IMR-90 (cell line): ENCODE measurements at regions not wholly inside any gene's neighbourhood (a gene's known extent, or its start where the extent isn't known, plus 50 kb on each side); places are given as distances from the start of the nearest gene placed in this dataset.
A peak's percentile ranks its signal among the peaks of the same experiment; 100 is the strongest.

Experiments
- ATAC-seq: fragments of 200-7000 bp; cut with Tn5 transposase; 2 replicates; pipeline ENCODE4 v1.9.1; 2020; ENCODE audit warnings: low read depth, mild to moderate bottlenecking, moderate library complexity
- BruUV-seq: library from RNA; stranded (reverse); fragments of 400-500 nt; replicated peaks from 2 replicates; lab custom pipeline; 2021; lab: Mats Ljungman, UMichigan
- CTCF ChIA-PET: fragments of 300-600 bp; formaldehyde crosslinking; extraction: SDS; loops from one replicate; lab custom pipeline; 2021; ENCODE audit warnings: antibody characterized with exemption; lab: Yijun Ruan, JAX
- POLR2A ChIA-PET: fragments of 300-600 bp; sonication (Branson Sonifier 250); formaldehyde crosslinking; loops from one replicate; lab custom pipeline; 2022; ENCODE audit warnings: antibody characterized with exemption; ENCODE audit not compliant: unreplicated experiment; lab: Charles Lee
- DNase-seq: peaks from one replicate; pipeline ENCODE4 v3.0.0; 2013
- H2AFZ ChIP-seq: replicated peaks from 2 replicates; pipeline ENCODE3; 2013; ENCODE audit warnings: low read length, mild to moderate bottlenecking; ENCODE audit not compliant: poor library complexity
- H2AK5ac ChIP-seq: 2 replicates; pipeline ENCODE4 v1.6.1; 2013; ENCODE audit warnings: low read depth, low read length, inconsistent platforms
- H2AK9ac ChIP-seq: replicated peaks from 2 replicates; pipeline ENCODE3; 2013; ENCODE audit warnings: mild to moderate bottlenecking, low read depth, low read length, moderate library complexity; ENCODE audit not compliant: poor library complexity
- H2BK120ac ChIP-seq: 2 replicates; pipeline ENCODE4 v1.6.1; 2013; ENCODE audit warnings: low read depth, low read length, inconsistent platforms
- H2BK15ac ChIP-seq: 3 replicates; pipeline ENCODE4 v1.6.1; 2013; ENCODE audit warnings: low read depth, low read length, inconsistent platforms
- H2BK20ac ChIP-seq: 2 replicates; pipeline ENCODE4 v1.6.1; 2013; ENCODE audit warnings: low read depth, mild to moderate bottlenecking, inconsistent platforms, low read length, moderate library complexity
- H2BK5ac ChIP-seq: 2 replicates; pipeline ENCODE4 v1.6.1; 2013; ENCODE audit warnings: mild to moderate bottlenecking, low read depth, low read length, inconsistent platforms; ENCODE audit not compliant: poor library complexity, severe bottlenecking
- H3K14ac ChIP-seq: replicated peaks from 2 replicates; pipeline ENCODE4 v1.6.1; 2013; ENCODE audit warnings: low read depth, low read length, inconsistent platforms
- H3K18ac ChIP-seq: 2 replicates; pipeline ENCODE4 v1.6.1; 2013; ENCODE audit warnings: low read depth, low read length, control low read depth
- H3K23ac ChIP-seq: 2 replicates; pipeline ENCODE4 v1.6.1; 2013; ENCODE audit warnings: low read depth, low read length, inconsistent platforms
- H3K27ac ChIP-seq: 2 replicates; pipeline ENCODE4 v1.5.1; 2013; ENCODE audit warnings: mild to moderate bottlenecking, control low read depth, low read length; ENCODE audit not compliant: insufficient read depth
- H3K27me3 ChIP-seq: 2 replicates; pipeline ENCODE4 v1.6.1; 2013; ENCODE audit warnings: low read length; ENCODE audit not compliant: control insufficient read depth, insufficient read depth
- H3K36me3 ChIP-seq: 2 replicates; pipeline ENCODE4 v1.6.1; 2013; ENCODE audit warnings: low read length, mixed read lengths; ENCODE audit not compliant: control insufficient read depth, insufficient read depth
- H3K4ac ChIP-seq: 2 replicates; pipeline ENCODE4 v1.6.1; 2013; ENCODE audit warnings: low read depth, low read length, inconsistent platforms
- H3K4me1 ChIP-seq: 2 replicates; pipeline ENCODE4 v1.6.1; 2013; ENCODE audit warnings: low read length, mixed read lengths; ENCODE audit not compliant: control insufficient read depth, insufficient read depth
- H3K4me2 ChIP-seq: 2 replicates; pipeline ENCODE4 v1.6.1; 2013; ENCODE audit warnings: low read depth, mild to moderate bottlenecking, control low read depth, low read length, moderate library complexity
- H3K4me3 ChIP-seq: 2 replicates; pipeline ENCODE4 v1.5.1; 2013; ENCODE audit warnings: low read depth, mild to moderate bottlenecking, control low read depth, low read length, moderate library complexity; ENCODE audit not compliant: insufficient read depth
- H3K56ac ChIP-seq: 2 replicates; pipeline ENCODE4 v1.6.1; 2013; ENCODE audit warnings: low read length, inconsistent platforms; ENCODE audit not compliant: insufficient read depth; ENCODE audit errors: extremely low read depth
- H3K79me1 ChIP-seq, 2 experiments: 2 replicates each; pipeline ENCODE4 v1.6.1; 2013; ENCODE audit warnings: low read length in 2 of 2, inconsistent platforms in 1 of 2, low read depth in 1 of 2
- H3K9ac ChIP-seq: 2 replicates; pipeline ENCODE4 v1.6.1; 2013; ENCODE audit warnings: low read depth, low read length, control low read depth
- H3K9me1 ChIP-seq: 2 replicates; pipeline ENCODE4 v1.6.1; 2013; ENCODE audit warnings: low read length, inconsistent platforms; ENCODE audit not compliant: insufficient read depth
- H3K9me3 ChIP-seq: 2 replicates; pipeline ENCODE4 v1.6.1; 2013; ENCODE audit warnings: low read length; ENCODE audit not compliant: control insufficient read depth, insufficient read depth
- H4K20me1 ChIP-seq: 2 replicates; pipeline ENCODE4 v1.6.1; 2013; ENCODE audit warnings: low read length, inconsistent platforms; ENCODE audit not compliant: insufficient read depth
- H4K5ac ChIP-seq: 2 replicates; pipeline ENCODE4 v1.6.1; 2013; ENCODE audit warnings: mild to moderate bottlenecking, low read depth, low read length, control low read depth
- H4K8ac ChIP-seq, 2 experiments: 2 replicates each; pipeline ENCODE4 v1.6.1; 2013; ENCODE audit warnings: low read depth in 2 of 2, low read length in 2 of 2, control low read depth in 1 of 2, inconsistent platforms in 1 of 2
- H4K91ac ChIP-seq: 2 replicates; pipeline ENCODE4 v1.6.1; 2013; ENCODE audit warnings: low read depth, low read length, inconsistent platforms; ENCODE audit not compliant: insufficient read depth
- BHLHE40 ChIP-seq: fragments of 150-350 bp; IDR thresholded peaks from 2 replicates; pipeline ENCODE4 v1.6.1; 2016; ENCODE audit warnings: mild to moderate bottlenecking, low read depth, low read length
- MXI1 ChIP-seq: IDR thresholded peaks from 2 replicates; pipeline ENCODE4 v1.6.1; 2012; ENCODE audit warnings: low read depth, mild to moderate bottlenecking, low read length, moderate library complexity, borderline replicate concordance
- RAD21 ChIP-seq: IDR thresholded peaks from 2 replicates; pipeline ENCODE4 v1.6.1; 2012; ENCODE audit warnings: low read length, improper control_type of control experiment
- WGBS, 2 experiments: methylation state at CpG; one replicate each; pipeline versions ENCODE4 v1.1.5 to v1.1.7; 2013; ENCODE audit warnings: missing lambda C conversion rate in 2 of 2; ENCODE audit not compliant: insufficient read length in 1 of 2; ENCODE audit errors: extremely low coverage in 2 of 2; 5-methylcytosine and 5-hydroxymethylcytosine counted together
- dilution Hi-C: fragments of 300-500 bp; cut with HindIII; formaldehyde crosslinking; loops from one replicate; pipeline ENCODE4 v1.14.3; 2018; ENCODE audit warnings: low sequenced_read_pairs; ENCODE audit not compliant: unreplicated experiment
- in situ Hi-C: fragments of 300-500 bp; cut with MboI; formaldehyde crosslinking; loops from 3 replicates; pipeline ENCODE4 v1.14.3; 2019; ENCODE audit warnings: low sequenced_read_pairs, inconsistent platforms, mixed read lengths
- intact Hi-C: fragments of 100-400 bp; cut with micrococcal nuclease; formaldehyde crosslinking; loops from 2 replicates; pipeline ENCODE4 v1.10.0; 2022
- TF ChIP-seq, protein P1 (sequence below): fragments of 150-350 bp; IDR thresholded peaks from 2 replicates; pipeline ENCODE4 v1.6.1; 2017; ENCODE audit warnings: mild to moderate bottlenecking, antibody characterized with exemption, low read length, low read depth
- TF ChIP-seq, protein P2 (sequence below): fragments of 150-350 bp; IDR thresholded peaks from 2 replicates; pipeline ENCODE4 v1.6.1; 2016; ENCODE audit warnings: low read depth, mild to moderate bottlenecking, low read length, moderate library complexity, borderline replicate concordance

DNA sequence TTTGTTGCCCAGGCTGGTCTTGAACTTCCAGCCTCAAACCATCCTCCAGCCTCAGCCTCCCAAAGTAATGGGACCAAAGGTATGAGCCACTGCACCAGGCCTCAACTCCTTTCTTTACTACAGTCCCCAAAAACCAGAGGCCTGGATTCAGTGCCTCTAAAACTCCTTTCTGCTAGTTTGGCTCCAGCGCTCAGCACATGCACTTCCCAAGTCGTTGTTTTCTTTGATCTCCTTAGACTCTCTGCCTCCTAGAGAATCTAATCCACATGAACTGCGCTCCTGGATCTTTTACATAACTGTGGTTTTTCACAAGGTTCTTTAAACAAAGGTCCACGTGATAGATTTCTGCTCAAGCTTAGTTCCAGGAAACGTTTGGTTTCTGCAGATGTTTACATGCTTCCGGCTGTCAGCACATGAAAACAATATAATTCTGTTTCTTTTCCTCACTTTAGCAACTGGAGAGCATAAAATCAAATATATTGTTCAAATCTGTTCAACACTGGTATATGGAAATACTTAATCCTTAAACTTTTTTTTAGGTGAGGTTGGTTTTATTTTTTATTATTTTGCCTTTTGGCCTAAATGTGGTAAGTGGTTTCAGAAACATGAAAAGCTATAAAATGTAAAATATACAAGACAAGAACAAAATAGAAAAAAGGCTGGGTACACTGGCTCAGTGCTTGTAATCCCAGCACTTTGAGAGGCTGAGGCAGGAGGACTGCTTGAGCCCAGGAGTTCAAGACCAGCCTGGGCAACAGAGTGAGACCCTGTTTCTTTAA lies 270.5 kb upstream of the MKLN1 start:
- ChIA-PET CTCF (interaction anchor here (1.0 to 1.1 kb wide), 2 partner anchors 12 to 17 kb away, joined by 3 read pairs; no protein-coding TSS in a partner anchor), POLR2A (interaction anchor here (0.6 kb wide), 1 partner anchor 184 kb away, joined by 3 read pairs; no protein-coding TSS in a partner anchor)
- no peak overlapping the region for H2AK5ac ChIP-seq

More for the DNA sequence above, 270.5 kb upstream of the MKLN1 start:
- H4K91ac ChIP-seq: no peak overlapping the region
- no peaks in the 10 kb centered on the region for H3K36me3 ChIP-seq
- in situ Hi-C loops: no loop called here
- peak; percentile 80 for ATAC-seq
- DNase-seq: peak; percentile 86
- peak overlapping the region; percentile 11; the same call in 1 of the 2 replicates for H3K56ac ChIP-seq
- H3K9ac ChIP-seq: peak overlapping the region; percentile 7; the same call in 1 of the 2 replicates
- H3K27ac ChIP-seq: peak overlapping the region; percentile 78; the same call in 1 of the 2 replicates
- H3K23ac ChIP-seq: no peak overlapping the region
- dilution Hi-C loops: no loop called here
- H2BK120ac ChIP-seq: no peak overlapping the region
- H2AFZ ChIP-seq: no peak overlapping the region
- no peaks in the 10 kb centered on the region for H3K9me3 ChIP-seq
- H3K14ac ChIP-seq: no peak overlapping the region
- H2AK9ac ChIP-seq: no peak overlapping the region
- peaks cover 22 to 68% of the 10 kb centered on the region in 2 experiments for H3K79me1 ChIP-seq
- H4K8ac ChIP-seq: no peak overlapping the region
- H3K4me2 ChIP-seq: no peak overlapping the region
- H3K4me1 ChIP-seq: 0 out of 2 replicates have a peak, but pooled peaks cover 2% of the 10 kb centered on the region
- H2BK5ac ChIP-seq: no peak overlapping the region
- no peak overlapping the region for H3K4me3 ChIP-seq
- intact Hi-C loops: no loop called here
- no peak overlapping the region for H3K4ac ChIP-seq
- BruUV-seq: no TSS peak
- no CpG with 5 or more reads among the region's 6 CpGs for WGBS, 2 experiments
- peaks cover 15% of the 10 kb centered on the region for H3K9me1 ChIP-seq
- 0 out of 2 replicates have a peak overlapping the region, but pooled peaks have one; percentile 79 for H2BK20ac ChIP-seq
- H3K27me3 ChIP-seq: no peaks in the 10 kb centered on the region
- H2BK15ac ChIP-seq: no peak overlapping the region
- H4K5ac ChIP-seq: no peak overlapping the region
- TF ChIP-seq BHLHE40 (peak; percentile 64; the same call in 1 of the 2 replicates), RAD21 (no peak), MXI1 (peak; percentile 88; the same call in 1 of the 2 replicates)
- TF ChIP-seq, protein P1, sequence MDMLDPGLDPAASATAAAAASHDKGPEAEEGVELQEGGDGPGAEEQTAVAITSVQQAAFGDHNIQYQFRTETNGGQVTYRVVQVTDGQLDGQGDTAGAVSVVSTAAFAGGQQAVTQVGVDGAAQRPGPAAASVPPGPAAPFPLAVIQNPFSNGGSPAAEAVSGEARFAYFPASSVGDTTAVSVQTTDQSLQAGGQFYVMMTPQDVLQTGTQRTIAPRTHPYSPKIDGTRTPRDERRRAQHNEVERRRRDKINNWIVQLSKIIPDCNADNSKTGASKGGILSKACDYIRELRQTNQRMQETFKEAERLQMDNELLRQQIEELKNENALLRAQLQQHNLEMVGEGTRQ: peak; percentile 61; the same call in 1 of the 2 replicates
- TF ChIP-seq, protein P2, sequence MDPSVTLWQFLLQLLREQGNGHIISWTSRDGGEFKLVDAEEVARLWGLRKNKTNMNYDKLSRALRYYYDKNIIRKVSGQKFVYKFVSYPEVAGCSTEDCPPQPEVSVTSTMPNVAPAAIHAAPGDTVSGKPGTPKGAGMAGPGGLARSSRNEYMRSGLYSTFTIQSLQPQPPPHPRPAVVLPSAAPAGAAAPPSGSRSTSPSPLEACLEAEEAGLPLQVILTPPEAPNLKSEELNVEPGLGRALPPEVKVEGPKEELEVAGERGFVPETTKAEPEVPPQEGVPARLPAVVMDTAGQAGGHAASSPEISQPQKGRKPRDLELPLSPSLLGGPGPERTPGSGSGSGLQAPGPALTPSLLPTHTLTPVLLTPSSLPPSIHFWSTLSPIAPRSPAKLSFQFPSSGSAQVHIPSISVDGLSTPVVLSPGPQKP: no peak
- H4K20me1 ChIP-seq: peaks cover 27% of the 10 kb centered on the region
- H3K18ac ChIP-seq: no peak overlapping the region
